Fibroblast of peridontal ligament (primary cell): ENCODE measurements at regions not wholly inside any gene's neighbourhood (a gene's known extent, or its start where the extent isn't known, plus 50 kb on each side); places are given as distances from the start of the nearest gene placed in this dataset.

Source experiments
- DNase-seq: peaks from one replicate; pipeline ENCODE4 v3.0.0-alpha.2; 2010; ENCODE audit errors: extremely low read depth

- no peak for DNase-seq
Observed at GRCh38 chr12:126084480-126084879, 1019.2 kb downstream of the AACS start.

GRCh38 chr12:126086242-126086641 is 1021.0 kb downstream of the AACS start:
- DNase-seq = no peak

GRCh38 chr12:126087692-126088091 is 1022.5 kb downstream of the AACS start:
- no peak for DNase-seq

- DNase-seq = no peak
Observed at GRCh38 chr12:126093908-126094307, 1028.7 kb downstream of the AACS start.

DNA sequence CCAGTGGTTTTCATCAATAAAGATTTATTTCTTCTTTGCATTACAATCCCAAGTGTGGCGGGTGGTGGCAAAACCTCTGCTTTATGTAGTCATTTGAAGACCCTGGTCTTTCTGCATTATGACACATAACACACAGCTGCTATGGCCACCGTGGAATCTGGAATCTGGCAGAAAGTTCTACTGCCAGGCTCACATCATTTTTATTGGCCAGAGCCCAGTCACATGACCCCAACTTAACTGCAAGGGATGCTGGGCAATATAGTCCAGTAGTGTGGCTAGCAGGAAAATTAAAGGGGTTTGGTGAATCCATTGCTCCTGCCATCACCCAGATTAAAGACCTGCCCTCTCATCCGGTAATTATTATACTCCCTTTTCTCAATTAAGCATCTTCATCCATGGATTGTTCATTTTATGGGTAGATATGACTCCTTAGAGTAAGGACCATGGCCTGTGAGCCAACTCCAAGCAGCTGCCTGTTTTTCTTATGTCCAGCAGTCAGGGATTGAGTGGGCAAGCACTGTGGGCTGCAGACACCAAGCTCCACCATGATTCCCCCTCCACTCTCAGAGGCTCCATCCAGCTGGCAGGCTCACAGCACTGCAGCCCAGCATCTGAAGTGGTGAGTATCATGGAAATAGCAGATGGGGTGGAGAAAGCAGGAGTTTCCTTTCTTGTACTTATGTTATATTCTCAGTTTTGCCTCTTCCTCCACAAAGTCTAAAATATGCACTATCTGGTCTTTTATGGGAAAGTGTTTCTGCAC is 1030.7 kb downstream of the AACS start:
- DNase-seq = no peak

GRCh38 chr12:126106706-126107105 is 1041.5 kb downstream of the AACS start:
- no peak for DNase-seq

- DNase-seq = no peak
Observed at GRCh38 chr12:126107659-126108058, 1042.4 kb downstream of the AACS start.

DNA sequence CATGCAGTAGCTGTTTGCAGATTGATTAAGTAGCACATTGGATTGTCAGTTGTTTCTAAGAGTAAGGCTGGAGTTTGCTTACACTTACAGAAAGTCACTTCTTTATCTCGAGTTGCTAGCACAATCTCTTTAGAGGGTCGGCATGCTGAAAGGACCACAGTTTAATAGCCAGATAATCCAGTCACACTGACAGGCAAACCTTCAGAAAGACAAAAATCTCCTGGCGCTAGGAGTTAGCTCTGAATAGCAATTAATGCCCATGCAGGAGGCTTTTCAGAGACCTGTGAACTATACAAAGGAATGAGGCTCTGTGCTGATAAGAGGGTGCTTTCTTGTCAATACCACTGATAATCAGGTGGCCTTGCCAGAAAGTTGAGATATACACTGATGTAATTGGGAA is 1043.0 kb downstream of the AACS start:
- no peak for DNase-seq

- no peak for DNase-seq
Observed at GRCh38 chr12:126112141-126112540, 1046.9 kb downstream of the AACS start.

DNA sequence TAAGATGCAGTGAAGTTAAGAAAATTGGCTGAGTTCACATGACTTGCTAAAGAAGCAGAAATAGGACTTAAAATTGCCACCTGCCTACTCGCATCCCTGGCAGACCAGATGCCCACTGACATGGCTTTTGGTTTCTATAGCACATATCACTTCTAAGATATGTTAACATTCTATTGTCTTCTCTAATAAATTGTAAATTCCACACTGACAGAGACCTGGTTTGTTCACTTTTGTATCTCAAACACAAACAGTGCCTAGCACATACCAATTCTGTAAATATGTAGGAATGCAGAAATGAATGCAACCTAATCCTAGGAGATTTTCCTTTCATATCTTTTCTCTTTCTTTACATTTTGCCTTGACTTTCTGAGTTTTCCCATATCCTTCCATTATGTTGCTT is 1047.6 kb downstream of the AACS start:
- DNase-seq = no peak

DNA sequence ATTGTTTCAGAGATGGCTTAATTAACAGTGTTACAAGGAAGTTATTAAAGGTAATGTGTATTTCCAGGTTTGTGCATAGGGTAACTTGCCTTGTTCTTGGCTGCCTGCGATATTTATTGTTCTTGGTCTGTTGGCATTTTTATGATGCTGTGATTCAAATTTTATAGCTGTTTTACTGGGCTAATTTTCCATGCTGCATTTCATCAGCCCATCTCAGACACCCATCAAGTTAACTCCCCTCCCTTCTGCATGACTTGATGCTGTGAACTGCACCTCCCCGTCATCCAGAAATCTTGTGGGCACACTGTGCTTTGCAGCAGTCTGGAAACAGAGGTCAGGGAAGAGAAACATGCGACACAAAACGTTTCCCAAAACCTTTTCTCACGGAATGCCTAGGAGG is 1049.2 kb downstream of the AACS start:
- DNase-seq = no peak

DNA sequence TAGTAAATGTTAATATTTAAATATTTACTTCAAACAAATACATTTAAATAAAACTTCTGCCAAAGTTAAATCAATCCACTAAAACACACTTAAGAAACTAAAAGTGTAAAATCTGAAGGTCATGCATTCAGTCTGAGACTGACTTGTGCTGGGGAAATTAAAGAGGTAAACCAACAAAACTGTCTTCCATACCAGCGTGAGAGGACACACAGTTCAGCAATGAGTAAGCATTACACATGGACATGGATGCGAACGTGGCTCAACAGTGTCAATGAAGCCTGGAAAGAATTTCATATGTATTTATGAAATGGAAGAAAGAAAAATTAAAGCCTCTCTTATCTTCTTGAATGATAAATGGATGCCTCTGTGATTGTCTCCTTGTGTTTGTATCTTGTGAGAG is 1052.3 kb downstream of the AACS start:
- no peak for DNase-seq

GRCh38 chr12:126139355-126139754 is 1074.1 kb downstream of the AACS start:
- DNase-seq = no peak

DNA sequence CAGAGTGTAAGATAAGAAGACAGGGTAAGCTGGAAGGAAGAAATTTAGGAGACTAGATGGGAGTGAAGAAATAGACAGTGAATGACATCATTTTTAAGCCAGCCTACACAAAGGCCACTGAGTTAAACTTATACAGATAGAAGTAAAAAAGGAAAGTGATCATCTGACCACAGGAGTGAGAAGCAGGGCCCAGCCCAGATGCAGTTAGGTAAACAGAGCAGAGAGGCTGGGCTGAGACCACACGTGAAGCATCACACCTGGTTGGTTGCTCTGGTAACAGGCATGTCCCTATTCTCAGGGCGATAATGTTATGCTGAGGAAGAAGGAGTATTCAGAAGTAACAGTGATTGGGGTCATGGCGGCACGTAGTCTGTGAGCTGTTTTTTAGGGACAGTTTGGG is 1079.4 kb downstream of the AACS start:
- DNase-seq = no peak

GRCh38 chr12:126147321-126147720 is 1082.1 kb downstream of the AACS start:
- no peak for DNase-seq

GRCh38 chr12:126156806-126157574 is 1091.8 kb downstream of the AACS start:
- no peak for DNase-seq

- no peak for DNase-seq
Observed at GRCh38 chr12:126157575-126157966, 1092.3 kb downstream of the AACS start.

GRCh38 chr12:126159139-126159538 is 1093.9 kb downstream of the AACS start:
- no peak for DNase-seq

DNA sequence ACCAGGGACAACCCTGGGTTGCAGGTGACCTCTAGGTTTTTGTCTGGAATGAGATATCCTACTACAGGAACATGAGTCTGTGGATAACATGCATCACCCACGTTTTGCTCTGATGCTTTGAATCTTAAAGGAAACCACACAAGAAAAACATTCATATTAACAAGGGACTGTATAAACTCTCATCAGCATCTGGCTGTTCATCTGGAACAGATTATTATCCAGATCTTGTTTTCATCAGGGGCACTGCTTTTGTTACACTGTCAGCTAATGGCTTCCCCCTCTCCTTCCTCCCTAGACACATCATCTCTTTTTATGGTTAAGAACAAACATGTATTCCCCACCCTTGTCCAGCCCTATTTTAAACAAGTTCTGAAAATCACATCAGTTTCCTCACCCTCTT is 1095.7 kb downstream of the AACS start:
- DNase-seq = peak; percentile 1

DNA sequence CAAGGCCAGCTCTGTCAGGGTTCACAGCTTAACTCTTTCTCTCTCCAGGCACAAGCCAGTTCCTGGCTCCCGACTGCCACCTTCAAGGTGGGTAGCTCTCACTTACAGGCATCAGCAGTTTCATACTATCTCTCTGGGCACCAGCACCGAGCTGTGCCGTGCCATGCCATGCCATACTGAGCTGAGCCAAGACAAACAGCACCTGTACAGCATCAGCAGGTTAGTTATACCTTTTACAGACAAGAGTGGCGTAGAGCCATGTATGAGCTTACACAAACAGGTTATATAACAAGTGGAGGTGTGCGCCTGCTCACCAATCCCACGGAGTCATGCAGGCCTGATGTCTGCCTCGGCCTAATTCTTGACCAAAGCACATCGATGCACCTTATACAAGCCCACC is 1098.7 kb downstream of the AACS start:
- no peak for DNase-seq

DNA sequence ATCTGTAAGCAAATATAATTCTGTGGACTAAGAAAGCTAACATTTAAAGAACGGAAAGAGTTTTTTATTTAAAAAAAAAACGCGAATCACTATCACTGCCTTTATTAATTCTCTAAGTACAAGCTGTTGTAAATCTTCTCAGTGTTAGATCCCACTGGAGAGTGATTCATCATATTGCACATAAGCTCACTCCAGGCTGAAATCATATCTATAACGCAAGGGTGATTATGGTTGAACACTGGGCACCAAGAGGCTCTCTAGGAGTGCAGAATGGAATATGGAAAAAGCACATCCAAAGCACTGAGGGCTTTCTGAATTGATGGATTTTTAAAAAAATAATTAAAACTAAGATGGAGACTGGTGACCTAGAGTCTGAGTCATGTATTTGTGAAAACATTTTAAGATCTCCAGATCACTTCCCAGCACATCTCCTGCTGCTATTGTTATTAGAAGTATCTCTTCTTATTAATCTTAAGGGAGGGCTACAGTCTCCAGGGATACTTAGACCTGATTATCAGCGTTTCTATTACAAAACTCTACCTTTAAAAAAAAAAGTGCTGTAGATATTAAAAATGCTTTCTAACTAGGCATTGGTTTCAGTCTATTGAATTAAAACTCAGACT is 1106.8 kb downstream of the AACS start:
- no peak for DNase-seq

GRCh38 chr12:126182619-126183236 is 1117.5 kb downstream of the AACS start:
- DNase-seq = peak; percentile 90
